DND-41 (cell line): ENCODE measurements at regions not wholly inside any gene's neighbourhood (a gene's known extent, or its start where the extent isn't known, plus 50 kb on each side); places are given as distances from the start of the nearest gene placed in this dataset.

Experiments used
- CTCF ChIP-seq: IDR thresholded peaks from 2 replicates; pipeline ENCODE4 v1.5.1; 2012; ENCODE audit warnings: borderline replicate concordance, low read length, moderate library complexity, mild to moderate bottlenecking; ENCODE audit not compliant: poor library complexity, severe bottlenecking; ENCODE audit errors: extremely low read depth
- EZH2 ChIP-seq: IDR thresholded peaks from 3 replicates; pipeline ENCODE4 v1.6.1; 2012; ENCODE audit warnings: borderline replicate concordance, low read depth, mild to moderate bottlenecking, moderate library complexity, low read length, inconsistent platforms; ENCODE audit not compliant: severe bottlenecking

DNA sequence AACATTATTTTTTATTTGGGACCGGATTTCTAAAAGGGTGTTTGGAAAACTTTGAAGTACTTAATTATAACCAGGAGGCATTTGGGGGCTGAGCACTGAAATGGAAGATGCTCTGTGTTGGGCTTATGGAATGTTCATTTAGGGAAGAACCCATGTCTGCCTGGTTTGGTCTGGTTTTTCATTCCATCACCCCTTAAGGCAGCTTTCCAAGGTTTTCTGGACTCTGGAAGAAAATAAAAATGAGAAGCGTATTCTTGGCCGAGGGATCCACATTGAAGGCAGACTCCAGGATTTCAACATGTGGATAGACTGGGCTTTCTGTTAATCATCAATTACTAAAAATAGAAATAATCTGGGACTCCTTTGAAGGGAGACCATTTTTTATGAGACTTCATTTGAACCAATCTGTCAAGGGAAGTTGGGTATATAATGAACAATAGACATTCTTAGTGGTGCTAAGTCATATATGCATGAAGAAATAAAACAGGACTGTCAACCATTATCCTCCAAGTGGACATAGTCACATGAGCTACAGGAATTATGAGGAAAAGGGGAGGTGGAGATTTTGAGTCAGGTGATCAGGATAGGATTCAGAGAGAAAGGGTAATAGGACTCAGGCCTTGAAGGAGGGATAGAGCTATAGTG lies 270.5 kb upstream of the ADAMTS9 start:
- TF ChIP-seq CTCF (no peak), EZH2 (no peak)
